HFF-Myc (cell line): ENCODE measurements at regions not wholly inside any gene's neighbourhood (a gene's known extent, or its start where the extent isn't known, plus 50 kb on each side); places are given as distances from the start of the nearest gene placed in this dataset.

Experiments used
- DNase-seq: peaks from one replicate; pipeline ENCODE4 v3.0.0-alpha.2; 2011; ENCODE audit warnings: low read depth; ENCODE audit errors: extremely low read depth
- H3K4me3 ChIP-seq: replicated peaks from 2 replicates; pipeline ENCODE4 v1.5.1; 2011; ENCODE audit warnings: low read depth, mild to moderate bottlenecking, control low read depth, low read length
- CTCF ChIP-seq: IDR thresholded peaks from 2 replicates; pipeline ENCODE4 v1.5.1; 2012; ENCODE audit warnings: mild to moderate bottlenecking, low read depth, low read length, control low read depth; ENCODE audit errors: missing control alignments

DNA sequence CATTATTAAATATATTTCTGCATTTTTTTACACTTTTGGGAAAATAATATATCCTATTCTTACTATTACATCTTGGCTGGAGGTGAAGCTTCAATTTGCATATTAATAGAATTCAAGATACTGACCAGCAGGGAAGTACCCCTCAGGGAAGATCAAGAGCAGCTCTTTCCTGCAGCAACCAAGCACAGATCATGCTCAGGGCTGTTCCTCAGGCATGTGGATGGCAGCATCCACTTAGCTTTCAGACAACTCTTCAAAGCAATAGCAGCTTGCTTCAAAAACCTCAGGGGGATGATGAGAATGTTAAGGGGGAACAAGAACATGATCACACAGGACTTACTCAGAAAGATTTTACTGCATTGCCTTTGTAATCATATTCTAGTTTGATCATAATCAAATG lies 731.8 kb downstream of the SEMA5A start:
- TF ChIP-seq CTCF = no peak
- H3K4me3 ChIP-seq = no peak overlapping the region
- DNase-seq = no peak

GRCh38 chr5:8824371-8824770 lies 721.5 kb downstream of the SEMA5A start:
- no peak for DNase-seq
- H3K4me3 ChIP-seq = no peak overlapping the region
- no peak for TF ChIP-seq CTCF

DNA sequence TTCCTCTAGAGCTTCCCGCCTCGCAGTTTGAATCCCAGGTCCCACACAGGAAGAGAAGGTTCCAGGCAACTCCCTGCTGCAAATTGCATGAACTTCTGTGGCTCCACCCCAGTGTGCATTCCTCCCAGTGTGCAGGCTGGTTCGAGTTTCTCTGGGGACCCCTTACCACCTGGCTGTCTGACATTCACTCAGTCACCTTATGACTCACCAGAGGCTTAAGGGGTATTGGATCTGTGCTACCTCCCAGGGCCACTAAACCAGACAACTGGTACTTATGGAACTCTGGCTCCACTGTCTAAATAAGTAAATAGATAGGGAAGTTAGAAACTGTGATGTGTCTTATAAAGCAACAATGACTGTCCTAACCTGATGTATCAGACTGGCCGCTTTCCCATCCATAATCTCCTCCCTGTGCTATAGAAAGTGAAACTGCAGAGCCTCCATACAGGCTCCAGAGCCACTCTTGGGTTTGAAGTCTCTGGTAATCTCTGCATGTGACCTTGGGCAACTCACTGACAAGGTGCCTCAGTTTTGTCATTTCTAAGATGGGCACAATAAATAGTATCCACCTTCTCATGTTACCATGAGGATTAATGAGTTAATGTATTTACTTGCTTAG lies 720.6 kb downstream of the SEMA5A start:
- no peak for TF ChIP-seq CTCF
- H3K4me3 ChIP-seq = no peak overlapping the region
- no peak for DNase-seq

DNA sequence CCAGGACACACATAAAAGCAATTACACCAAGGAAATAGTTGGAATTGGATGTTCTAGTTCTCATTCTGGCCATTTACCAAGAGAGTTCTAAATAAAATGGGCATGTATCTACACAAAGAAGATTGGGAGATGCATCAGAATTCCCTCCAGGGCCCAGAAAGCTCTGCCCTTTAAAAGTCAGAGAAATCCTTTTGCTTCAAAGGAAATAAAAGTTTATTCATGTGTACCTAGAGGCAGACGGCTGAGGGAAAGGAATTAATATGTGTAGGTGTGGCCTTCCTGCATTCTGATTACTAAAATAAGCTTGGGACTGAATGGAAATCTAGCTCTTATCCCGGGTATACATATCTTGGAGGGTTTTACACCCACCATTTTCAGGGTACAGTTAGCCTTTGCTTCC lies 719.4 kb downstream of the SEMA5A start:
- TF ChIP-seq CTCF = no peak
- no peak overlapping the region for H3K4me3 ChIP-seq
- no peak for DNase-seq

DNA sequence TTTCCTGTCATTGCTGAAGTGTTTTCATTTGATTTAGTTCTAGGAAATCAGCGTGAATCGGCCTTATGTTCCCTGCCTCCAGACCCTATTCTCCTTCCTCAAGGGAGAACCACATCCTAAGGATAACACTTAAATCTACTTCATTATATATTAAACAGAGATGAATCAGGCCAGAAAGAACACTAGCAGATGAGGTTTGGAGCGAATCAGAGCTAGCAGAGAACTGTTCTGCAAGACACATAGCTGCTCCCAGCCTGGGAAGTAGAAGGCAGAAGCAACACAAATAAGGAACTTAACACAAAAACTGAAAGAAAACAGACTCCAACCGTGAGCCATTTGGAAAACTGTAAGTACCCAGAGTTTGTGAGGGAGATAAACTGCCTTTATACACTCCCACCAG lies 718.2 kb downstream of the SEMA5A start:
- H3K4me3 ChIP-seq = no peak overlapping the region
- DNase-seq = no peak
- no peak for TF ChIP-seq CTCF

DNA sequence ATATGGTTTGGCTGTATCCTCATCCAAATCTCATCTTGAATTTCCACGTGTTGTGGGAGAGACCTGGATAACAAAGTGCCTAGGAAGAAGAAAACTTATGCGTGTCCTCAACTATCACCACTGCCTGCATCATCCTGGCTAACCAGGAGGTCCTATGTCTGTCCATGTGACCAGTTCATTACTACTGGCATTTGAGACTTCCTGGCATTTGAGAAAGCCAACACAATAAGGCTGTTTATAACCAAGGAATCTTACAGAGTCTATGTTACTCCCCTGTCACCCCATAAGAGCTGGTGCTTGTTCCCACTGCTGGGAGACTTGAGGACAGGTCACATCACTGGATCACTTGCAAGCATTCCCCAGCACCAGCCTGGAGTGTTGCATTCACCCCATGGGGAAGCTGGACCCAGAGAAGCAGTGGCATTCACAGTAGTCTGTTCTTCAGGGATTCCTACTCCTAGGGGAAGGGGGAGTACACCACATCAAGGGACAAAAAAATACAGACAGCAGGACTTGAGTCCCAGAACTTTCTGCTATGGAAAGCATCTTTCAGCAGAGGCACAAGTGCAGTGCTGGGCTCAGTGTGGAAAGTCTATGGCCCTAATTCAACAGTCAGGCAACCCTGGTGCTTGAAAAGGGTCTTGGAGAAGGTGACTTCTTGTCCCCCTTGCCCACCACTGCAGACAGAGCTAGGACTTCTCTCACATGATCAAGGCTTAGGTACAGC lies 717.1 kb downstream of the SEMA5A start:
- TF ChIP-seq CTCF = no peak
- H3K4me3 ChIP-seq = no peak overlapping the region
- no peak for DNase-seq
